ENCODE measurements at regions not wholly inside any gene's neighbourhood (a gene's known extent, or its start where the extent isn't known, plus 50 kb on each side); places are given as distances from the start of the nearest gene placed in this dataset.
"Not testable (repeated sequence)": the region's sequence is repeated elsewhere in the genome, so short reads cannot be mapped to it uniquely, and the experiment has no call there.

DNA sequence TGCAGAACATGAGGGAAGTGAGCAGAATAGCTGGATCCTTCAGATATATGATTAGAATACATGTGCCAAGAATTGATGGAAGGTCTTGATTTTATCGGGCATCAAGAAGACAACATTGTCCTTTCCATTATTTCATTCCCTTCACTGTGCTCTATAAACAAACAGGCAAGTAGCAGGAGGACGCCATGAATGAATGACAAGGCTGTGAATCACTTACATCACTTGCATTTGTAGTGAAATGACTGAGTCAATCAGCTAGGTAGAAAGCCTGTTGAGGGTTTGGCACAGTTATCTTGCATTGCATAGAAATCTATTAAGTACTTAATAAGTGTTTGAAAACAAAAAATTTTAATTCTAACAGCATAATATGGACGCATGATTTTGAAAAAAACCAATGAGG, 548.8 kb upstream of the IZUMO3 start:
- Mint-ChIP-seq H3K27me3 (ENCODE audit: low read depth in 2 of 2) (no peaks in the 10 kb centered on the region), H3K36me3 (peaks cover 6% of the 10 kb centered on the region), H3K9me3 (peaks cover 11 to 21% of the 10 kb centered on the region in 2 donors), H3K4me3 (no peak overlapping the region), H3K27ac (no peak overlapping the region), H3K4me1 (no peaks in the 10 kb centered on the region)
- TF ChIP-seq, protein P1, sequence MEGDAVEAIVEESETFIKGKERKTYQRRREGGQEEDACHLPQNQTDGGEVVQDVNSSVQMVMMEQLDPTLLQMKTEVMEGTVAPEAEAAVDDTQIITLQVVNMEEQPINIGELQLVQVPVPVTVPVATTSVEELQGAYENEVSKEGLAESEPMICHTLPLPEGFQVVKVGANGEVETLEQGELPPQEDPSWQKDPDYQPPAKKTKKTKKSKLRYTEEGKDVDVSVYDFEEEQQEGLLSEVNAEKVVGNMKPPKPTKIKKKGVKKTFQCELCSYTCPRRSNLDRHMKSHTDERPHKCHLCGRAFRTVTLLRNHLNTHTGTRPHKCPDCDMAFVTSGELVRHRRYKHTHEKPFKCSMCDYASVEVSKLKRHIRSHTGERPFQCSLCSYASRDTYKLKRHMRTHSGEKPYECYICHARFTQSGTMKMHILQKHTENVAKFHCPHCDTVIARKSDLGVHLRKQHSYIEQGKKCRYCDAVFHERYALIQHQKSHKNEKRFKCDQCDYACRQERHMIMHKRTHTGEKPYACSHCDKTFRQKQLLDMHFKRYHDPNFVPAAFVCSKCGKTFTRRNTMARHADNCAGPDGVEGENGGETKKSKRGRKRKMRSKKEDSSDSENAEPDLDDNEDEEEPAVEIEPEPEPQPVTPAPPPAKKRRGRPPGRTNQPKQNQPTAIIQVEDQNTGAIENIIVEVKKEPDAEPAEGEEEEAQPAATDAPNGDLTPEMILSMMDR (IDR thresholded peaks at IDR 0.05) = no peak
- Histone ChIP-seq H3K27ac (ENCODE audit: low read length) (no peak overlapping the region), H3K36me3 (ENCODE audit: control insufficient read depth, insufficient read depth, low read length) (no peaks in the 10 kb centered on the region), H3K4me1 (ENCODE audit: control insufficient read depth, insufficient read depth, low read length) (no peaks in the 10 kb centered on the region), H3K27me3 (ENCODE audit: control insufficient read depth, insufficient read depth, low read length) (no peaks in the 10 kb centered on the region), H3K9me3 (ENCODE audit: control insufficient read depth, insufficient read depth, low read length) (no peaks in the 10 kb centered on the region), H3K4me3 (ENCODE audit: low read length) (no peak overlapping the region)
- intact Hi-C loops (cut with micrococcal nuclease) = no loop called here
- WGBS (ENCODE audit: insufficient coverage) = 20% methylated on average over 1 of the region's 3 CpGs
- no peak for DNase-seq
- no peak for ATAC-seq

DNA sequence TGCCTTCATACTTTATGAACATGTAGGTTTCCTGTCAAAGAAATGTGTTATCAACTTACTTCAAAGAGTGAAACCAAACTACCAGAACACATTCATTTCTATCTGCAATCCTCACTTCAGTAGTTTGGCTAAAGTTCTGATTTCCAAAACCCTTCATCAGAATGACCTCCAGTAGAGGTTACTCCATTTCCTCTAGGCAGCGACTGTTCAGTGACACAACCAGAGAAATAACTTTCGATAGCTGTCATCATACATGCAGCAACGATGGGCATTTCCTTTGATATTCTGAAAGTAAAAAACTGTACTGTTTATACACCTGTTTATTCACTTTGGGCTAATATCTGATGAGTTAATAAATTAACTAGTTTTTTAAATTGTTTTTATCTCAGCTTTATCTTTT, 532.5 kb upstream of the IZUMO3 start:
- ATAC-seq (no peak), DNase-seq (no peak)
- Mint-ChIP-seq H3K9me3 (peaks cover 13 to 20% of the 10 kb centered on the region in 2 donors), H3K27me3 (ENCODE audit: low read depth in 2 of 2) (no peaks in the 10 kb centered on the region), H3K36me3 (no peaks in the 10 kb centered on the region), H3K4me3 (no peak overlapping the region), H3K4me1 (no peaks in the 10 kb centered on the region), H3K27ac (no peak overlapping the region)
- Histone ChIP-seq H3K27ac (ENCODE audit: low read length) (no peak overlapping the region), H3K9me3 (ENCODE audit: control insufficient read depth, insufficient read depth, low read length) (peaks cover 2% of the 10 kb centered on the region), H3K4me3 (ENCODE audit: low read length) (no peak overlapping the region), H3K36me3 (ENCODE audit: control insufficient read depth, insufficient read depth, low read length) (no peaks in the 10 kb centered on the region), H3K4me1 (ENCODE audit: control insufficient read depth, insufficient read depth, low read length) (no peaks in the 10 kb centered on the region), H3K27me3 (ENCODE audit: control insufficient read depth, insufficient read depth, low read length) (no peaks in the 10 kb centered on the region)
- TF ChIP-seq, protein P1 (IDR thresholded peaks at IDR 0.05) = no peak
- 95% methylated on average over 3 of the region's 3 CpGs for WGBS (ENCODE audit: insufficient coverage)
- intact Hi-C loops (cut with micrococcal nuclease) = no loop called here

DNA sequence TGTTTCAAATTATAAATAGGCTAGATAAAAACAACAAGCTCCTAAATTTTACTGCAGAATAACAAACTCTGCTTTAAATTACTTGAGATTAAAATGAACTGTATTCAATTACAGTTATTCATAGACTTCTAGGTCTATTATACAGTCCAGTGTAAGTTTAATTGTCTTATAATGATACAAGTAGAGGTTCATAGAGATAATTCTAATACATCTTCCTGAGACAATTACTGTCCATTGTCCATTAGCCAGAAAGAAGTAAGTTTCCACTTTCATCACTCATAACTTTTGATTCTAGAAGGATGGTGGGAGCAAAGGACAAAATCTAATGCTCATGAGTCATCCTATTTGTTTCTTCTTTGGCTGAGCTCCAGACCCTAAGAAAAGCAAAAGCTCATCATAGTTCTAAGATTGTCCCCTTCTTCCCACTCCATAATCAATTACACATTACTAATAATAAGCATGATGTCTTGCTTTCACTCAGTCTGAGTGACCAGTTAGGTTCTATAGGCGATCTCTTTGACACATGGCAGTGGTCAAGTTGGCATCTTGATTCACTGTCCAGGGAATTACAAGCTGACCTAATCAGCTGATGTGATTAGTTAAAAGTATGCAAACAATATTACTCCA, 502.5 kb upstream of the IZUMO3 start:
- ATAC-seq = no peak
- TF ChIP-seq, protein P1 (IDR thresholded peaks at IDR 0.05) = no peak
- 40% methylated on average over 1 of the region's 1 CpG for WGBS (ENCODE audit: insufficient coverage)
- DNase-seq = no peak
- peaks cover 9% of the 10 kb centered on the region for H3K36me3 Mint-ChIP-seq
- intact Hi-C loops (cut with micrococcal nuclease) = no loop called here
- Histone ChIP-seq H3K36me3 (ENCODE audit: control insufficient read depth, insufficient read depth, low read length) (no peaks in the 10 kb centered on the region), H3K4me1 (ENCODE audit: control insufficient read depth, insufficient read depth, low read length) (no peaks in the 10 kb centered on the region), H3K27me3 (ENCODE audit: control insufficient read depth, insufficient read depth, low read length) (no peaks in the 10 kb centered on the region), H3K27ac (ENCODE audit: low read length) (no peak overlapping the region), H3K4me3 (ENCODE audit: low read length) (no peak overlapping the region), H3K9me3 (ENCODE audit: control insufficient read depth, insufficient read depth, low read length) (peaks cover 6% of the 10 kb centered on the region)
- no peak overlapping the region for H3K27ac Mint-ChIP-seq
- H3K4me3 Mint-ChIP-seq = no peak overlapping the region
- H3K4me1 Mint-ChIP-seq = no peaks in the 10 kb centered on the region
- H3K27me3 Mint-ChIP-seq (ENCODE audit: low read depth in 2 of 2) = no peaks in the 10 kb centered on the region
- peaks cover 10 to 20% of the 10 kb centered on the region in 2 donors for H3K9me3 Mint-ChIP-seq

DNA sequence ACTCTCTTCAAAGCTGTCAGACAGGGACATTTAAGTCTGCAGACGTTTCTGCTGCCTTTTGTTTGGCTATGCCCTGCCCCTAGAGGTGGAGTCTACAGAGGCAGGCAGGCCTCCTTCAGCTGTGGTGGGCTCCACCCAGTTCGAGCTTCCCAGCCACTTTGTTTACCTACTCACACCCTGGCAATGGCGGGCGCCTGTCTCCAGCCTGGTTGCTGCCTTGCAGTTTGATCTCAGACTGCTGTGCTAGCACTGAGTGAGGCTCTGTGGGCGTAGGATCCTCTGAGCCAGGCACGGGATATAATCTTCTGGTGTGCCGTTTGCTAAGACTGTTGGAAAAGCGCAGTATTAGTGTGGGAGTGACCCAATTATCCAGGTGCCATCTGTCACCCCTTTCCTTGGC, 499.8 kb upstream of the IZUMO3 start:
- H3K4me3 Mint-ChIP-seq; H3K9me3 ChIP-seq (ENCODE audit: control insufficient read depth, insufficient read depth, low read length); H3K4me1 Mint-ChIP-seq; H3K36me3 ChIP-seq (ENCODE audit: control insufficient read depth, insufficient read depth, low read length); ATAC-seq; H3K27me3 ChIP-seq (ENCODE audit: control insufficient read depth, insufficient read depth, low read length); H3K36me3 Mint-ChIP-seq; H3K27ac ChIP-seq (ENCODE audit: low read length); H3K27me3 Mint-ChIP-seq (ENCODE audit: low read depth in 2 of 2); H3K4me3 ChIP-seq (ENCODE audit: low read length); H3K4me1 ChIP-seq (ENCODE audit: control insufficient read depth, insufficient read depth, low read length); DNase-seq; H3K27ac Mint-ChIP-seq; intact Hi-C loops (cut with micrococcal nuclease): not testable (repeated sequence)
- H3K9me3 Mint-ChIP-seq = peaks cover 16 to 28% of the 10 kb centered on the region in 2 donors
- WGBS (ENCODE audit: insufficient coverage) = 77% methylated on average over 8 of the region's 8 CpGs

All from natural killer cell (primary cell).